A549 (cell line): ENCODE measurements at regions not wholly inside any gene's neighbourhood (a gene's known extent, or its start where the extent isn't known, plus 50 kb on each side); places are given as distances from the start of the nearest gene placed in this dataset.

Experiments used
- ATAC-seq, 2 experiments: fragments of 200-7000 bp in 1 of 2; fragments of >200 bp in 1 of 2; cut with Nextera tagmentation in 1 of 2; cut with Tn5 transposase in 1 of 2; 3 replicates each; pipeline versions ENCODE4 v1.8.0 to v1.9.1; 2018 to 2020; ENCODE audit warnings: mild to moderate bottlenecking in 1 of 2, moderate library complexity in 1 of 2
- CTCF ChIA-PET: fragments of 300-600 bp; sonication (Branson Sonifier 250); formaldehyde crosslinking; extraction: SDS; loops from one replicate; lab custom pipeline; 2021; ENCODE audit warnings: antibody characterized with exemption, inconsistent platforms; lab: Yijun Ruan, JAX
- POLR2A ChIA-PET: fragments of 350-600 bp; formaldehyde crosslinking; extraction: SDS; loops from one replicate; lab custom pipeline; 2021; ENCODE audit warnings: antibody characterized with exemption, inconsistent platforms; lab: Yijun Ruan, JAX
- DNase-seq, 2 experiments: peaks; one replicate each; pipeline versions ENCODE4 v3.0.0 to v3.0.0-alpha.2; 2011 to 2016; ENCODE audit warnings: low read depth in 1 of 2, low spot score in 1 of 2
- FAIRE-seq: peaks from 2 replicates; lab custom pipeline; 2011; peaks lifted over from hg19 to GRCh38; lab: Jason Lieb, UNC
- H3K27ac ChIP-seq, 2 experiments: fragments of >200 bp; sonication (Bioruptor Twin); formaldehyde crosslinking; 3 replicates each; pipeline ENCODE4 v1.5.1; 2016 to 2017
- H3K4me1 ChIP-seq: fragments of >200 bp; sonication (Bioruptor Twin); formaldehyde crosslinking; 3 replicates; pipeline ENCODE4 v1.6.1; 2016
- H3K4me2 ChIP-seq: fragments of >200 bp; sonication (Bioruptor Twin); formaldehyde crosslinking; 3 replicates; pipeline ENCODE4 v1.6.1; 2016
- H3K4me3 ChIP-seq: fragments of >200 bp; sonication (Bioruptor Twin); formaldehyde crosslinking; 3 replicates; pipeline ENCODE4 v1.5.1; 2016
- H3K9me3 ChIP-seq: fragments of >200 bp; sonication (Bioruptor Twin); formaldehyde crosslinking; 3 replicates; pipeline ENCODE4 v1.6.1; 2016
- CBX2 ChIP-seq: fragments of 200-600 bp; sonication (generic); IDR thresholded peaks from 2 replicates; pipeline ENCODE4 v1.6.1; 2016; ENCODE audit warnings: low read depth, mild to moderate bottlenecking, borderline replicate concordance
- EHF ChIP-seq: fragments of 250-450 bp; sonication (Bioruptor Pico); IDR thresholded peaks from 2 replicates; pipeline ENCODE4 v1.5.0; 2020; ENCODE audit warnings: mild to moderate bottlenecking
- EHMT2 ChIP-seq: fragments of 200-600 bp; sonication (generic); IDR thresholded peaks from 2 replicates; pipeline ENCODE4 v1.6.1; 2016; ENCODE audit warnings: antibody characterized with exemption, low read depth, mild to moderate bottlenecking, moderate library complexity
- ESRRA ChIP-seq: fragments of 150-350 bp; IDR thresholded peaks from 2 replicates; pipeline ENCODE4 v1.6.1; 2014; ENCODE audit warnings: mild to moderate bottlenecking, low read length, borderline replicate concordance
- FOSB ChIP-seq: fragments of 250-450 bp; sonication (Bioruptor Pico); IDR thresholded peaks from 2 replicates; pipeline ENCODE4 v1.5.0; 2020; ENCODE audit warnings: mild to moderate bottlenecking, moderate library complexity
- FOSL2 ChIP-seq, 2 experiments: fragments of 450-650 bp in 1 of 2; fragments of >200 bp in 1 of 2; sonication (Bioruptor Twin) in 1 of 2; formaldehyde crosslinking; IDR thresholded peaks; 2 replicates each; pipeline versions ENCODE4 v1.5.0 to v1.6.1; 2016 to 2020; ENCODE audit warnings: mild to moderate bottlenecking in 1 of 2, moderate library complexity in 1 of 2
- HDAC2 ChIP-seq: fragments of 200-600 bp; sonication (generic); IDR thresholded peaks from 2 replicates; pipeline ENCODE4 v1.6.1; 2016
- HOXA7 ChIP-seq: fragments of 250-450 bp; sonication (Bioruptor Pico); IDR thresholded peaks from 2 replicates; pipeline ENCODE4 v1.5.0; 2020; ENCODE audit warnings: mild to moderate bottlenecking, moderate library complexity
- HOXB5 ChIP-seq: fragments of 250-450 bp; sonication (Bioruptor Pico); IDR thresholded peaks from 2 replicates; pipeline ENCODE4 v1.5.0; 2020; ENCODE audit warnings: mild to moderate bottlenecking, moderate library complexity
- JUNB ChIP-seq: fragments of >200 bp; sonication (Bioruptor Twin); formaldehyde crosslinking; IDR thresholded peaks from 2 replicates; pipeline ENCODE4 v1.6.1; 2016
- MAFK ChIP-seq: fragments of 450-650 bp; IDR thresholded peaks from 2 replicates; pipeline ENCODE4 v1.6.1; 2014; ENCODE audit not compliant: partially characterized antibody
- PHF8 ChIP-seq: fragments of 200-600 bp; sonication (generic); IDR thresholded peaks from 2 replicates; pipeline ENCODE4 v1.6.1; 2016; ENCODE audit warnings: low read depth, mild to moderate bottlenecking, antibody characterized with exemption, moderate library complexity, borderline replicate concordance
- POLR2A ChIP-seq: IDR thresholded peaks from 2 replicates; pipeline ENCODE4 v1.6.1; 2012; ENCODE audit warnings: mild to moderate bottlenecking, low read length
- RAD21 ChIP-seq, 2 experiments: fragments of >200 bp in 1 of 2; sonication (Bioruptor Twin) in 1 of 2; formaldehyde crosslinking in 1 of 2; IDR thresholded peaks in 1 of 2; conservative IDR thresholded peaks in 1 of 2; 2 replicates in 1 of 2; 3 replicates in 1 of 2; pipeline ENCODE4 v1.6.1; 2012 to 2018; ENCODE audit warnings: inconsistent platforms in 1 of 2
- RCOR1 ChIP-seq: fragments of 150-350 bp; IDR thresholded peaks from 2 replicates; pipeline ENCODE4 v1.6.1; 2014; ENCODE audit warnings: antibody characterized with exemption, low read length, low read depth
- SMC3 ChIP-seq: fragments of >200 bp; sonication (Bioruptor Twin); formaldehyde crosslinking; IDR thresholded peaks from 3 replicates; pipeline ENCODE4 v1.6.1; 2018; ENCODE audit warnings: inconsistent platforms
- SREBF2 ChIP-seq: fragments of 450-650 bp; IDR thresholded peaks from 2 replicates; pipeline ENCODE4 v1.6.1; 2014; ENCODE audit warnings: mild to moderate bottlenecking, moderate library complexity
- TP53 ChIP-seq: fragments of 250-450 bp; sonication (Bioruptor Pico); IDR thresholded peaks from 2 replicates; pipeline ENCODE4 v1.5.0; 2021; ENCODE audit warnings: mild to moderate bottlenecking, moderate library complexity
- ZC3H11A ChIP-seq: fragments of 450-650 bp; IDR thresholded peaks from 2 replicates; pipeline ENCODE4 v1.6.1; 2014; ENCODE audit warnings: antibody characterized with exemption, mild to moderate bottlenecking
- ZNF302 ChIP-seq: fragments of 250-450 bp; sonication (Bioruptor Pico); IDR thresholded peaks from 2 replicates; pipeline ENCODE4 v1.9.0; 2021; ENCODE audit warnings: inconsistent platforms, mild to moderate bottlenecking, moderate library complexity
- WGBS: methylation state at CpG from one replicate; pipeline ENCODE4 v1.1.6; 2017; ENCODE audit errors: missing lambda C conversion rate; 5-methylcytosine and 5-hydroxymethylcytosine counted together
- TF ChIP-seq, protein P1 (sequence below): fragments of 150-350 bp; IDR thresholded peaks from 2 replicates; pipeline ENCODE4 v1.6.1; 2014; ENCODE audit warnings: low read depth, mild to moderate bottlenecking, low read length
- TF ChIP-seq, protein P2 (sequence below): fragments of 250-450 bp; sonication (Bioruptor Pico); IDR thresholded peaks from 2 replicates; pipeline ENCODE4 v1.5.0; 2020; ENCODE audit warnings: low read depth, mild to moderate bottlenecking, moderate library complexity
- TF ChIP-seq, protein P3 (sequence below): fragments of 450-650 bp; IDR thresholded peaks from 2 replicates; pipeline ENCODE4 v1.6.1; 2014; ENCODE audit warnings: antibody characterized with exemption
- TF ChIP-seq, protein P4 (sequence below): IDR thresholded peaks from 2 replicates; pipeline ENCODE4 v1.6.1; 2012
- TF ChIP-seq, protein P5 (sequence below): fragments of 200-600 bp; sonication (generic); IDR thresholded peaks from 2 replicates; pipeline ENCODE4 v1.6.1; 2016; ENCODE audit warnings: antibody characterized with exemption, mild to moderate bottlenecking, moderate library complexity
- TF ChIP-seq, protein P6 (sequence below): fragments of >200 bp; sonication (Bioruptor Twin); formaldehyde crosslinking; IDR thresholded peaks from 3 replicates; pipeline ENCODE4 v1.6.1; 2016

DNA sequence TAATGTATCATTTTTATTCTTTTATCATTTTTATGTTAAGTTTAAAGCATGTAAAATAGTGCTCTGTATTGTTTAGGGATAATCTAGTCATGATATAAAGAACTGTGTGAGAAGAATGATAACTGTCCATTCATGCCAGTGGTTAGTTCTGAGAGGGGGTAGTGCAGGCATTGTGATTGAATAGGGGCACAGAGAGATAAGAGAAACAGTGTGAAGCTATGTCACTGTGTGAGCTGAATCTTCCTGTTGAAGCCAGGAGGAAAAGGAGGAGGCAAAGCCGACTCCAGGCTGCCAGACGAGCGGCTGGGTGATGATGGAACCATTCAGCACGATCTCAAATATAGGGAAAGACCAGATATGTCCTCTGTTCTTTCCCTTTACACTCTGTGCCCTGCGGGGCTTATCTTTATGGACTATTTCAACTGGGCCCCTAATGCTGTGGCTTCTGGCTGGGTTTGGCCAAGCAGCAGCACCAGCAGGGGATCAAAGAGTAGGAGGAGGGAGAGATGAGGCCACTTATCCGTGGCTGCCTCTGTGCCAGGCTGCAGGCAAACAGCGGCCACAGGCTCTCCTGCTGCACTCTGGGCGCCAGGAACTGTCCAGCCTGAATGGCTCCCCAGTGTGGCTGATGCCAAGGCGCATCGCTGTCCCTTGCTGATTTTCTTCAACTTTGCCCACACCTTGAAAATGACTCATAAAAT lies 128.0 kb downstream of the SPP2 start:
- Histone ChIP-seq H3K4me1 (peaks cover 23% of the 10 kb centered on the region), H3K4me3 (no peak overlapping the region), H3K27ac (peak overlapping the region; percentile 53 to 81), H3K4me2 (peak overlapping the region; percentile 71), H3K9me3 (no peaks in the 10 kb centered on the region)
- POLR2A ChIA-PET, result interaction anchor here (0.6 kb wide), 1 partner anchor 16 kb away, joined by 3 read pairs; no protein-coding TSS in a partner anchor
- ATAC-seq (peak; percentile 97 to 98), DNase-seq (peak; percentile 46 to 77), FAIRE-seq (no peak)
- TF ChIP-seq PHF8 (no peak), EHMT2 (peak; percentile 35; the same call in 1 of the 2 replicates), EHF (no peak), FOSB (no peak), RAD21 (conservative IDR thresholded peaks at IDR 0.05 in 1 of 2, IDR thresholded peaks at IDR 0.05 in 1 of 2) (peak in 1 of 2 experiments; percentile 36; a peak in 2 of 5 replicates), HOXA7 (CRISPR knock-in tag) (no peak), FOSL2 (IDR thresholded peaks at IDR 0.05) (no peak), FOSL2 (CRISPR knock-in tag; IDR thresholded peaks at IDR 0.05) (peak; percentile 84; the same call in 1 of the 2 replicates), HOXB5 (0 out of 2 replicates have a peak, but pooled peaks have one; percentile 22), HDAC2 (no peak), RCOR1 (no peak), JUNB (no peak), SREBF2 (no peak), CBX2 (no peak), ZC3H11A (no peak), TP53 (no peak), ESRRA (no peak), POLR2A (no peak), MAFK (no peak), ZNF302 (CRISPR knock-in tag) (no peak), SMC3 (peak; percentile 48; the same call in 2 of the 3 replicates)
- TF ChIP-seq, protein P1, sequence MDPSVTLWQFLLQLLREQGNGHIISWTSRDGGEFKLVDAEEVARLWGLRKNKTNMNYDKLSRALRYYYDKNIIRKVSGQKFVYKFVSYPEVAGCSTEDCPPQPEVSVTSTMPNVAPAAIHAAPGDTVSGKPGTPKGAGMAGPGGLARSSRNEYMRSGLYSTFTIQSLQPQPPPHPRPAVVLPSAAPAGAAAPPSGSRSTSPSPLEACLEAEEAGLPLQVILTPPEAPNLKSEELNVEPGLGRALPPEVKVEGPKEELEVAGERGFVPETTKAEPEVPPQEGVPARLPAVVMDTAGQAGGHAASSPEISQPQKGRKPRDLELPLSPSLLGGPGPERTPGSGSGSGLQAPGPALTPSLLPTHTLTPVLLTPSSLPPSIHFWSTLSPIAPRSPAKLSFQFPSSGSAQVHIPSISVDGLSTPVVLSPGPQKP, result no peak
- TF ChIP-seq, protein P2, sequence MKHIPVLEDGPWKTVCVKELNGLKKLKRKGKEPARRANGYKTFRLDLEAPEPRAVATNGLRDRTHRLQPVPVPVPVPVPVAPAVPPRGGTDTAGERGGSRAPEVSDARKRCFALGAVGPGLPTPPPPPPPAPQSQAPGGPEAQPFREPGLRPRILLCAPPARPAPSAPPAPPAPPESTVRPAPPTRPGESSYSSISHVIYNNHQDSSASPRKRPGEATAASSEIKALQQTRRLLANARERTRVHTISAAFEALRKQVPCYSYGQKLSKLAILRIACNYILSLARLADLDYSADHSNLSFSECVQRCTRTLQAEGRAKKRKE (CRISPR knock-in tag), result no peak
- TF ChIP-seq, protein P3, sequence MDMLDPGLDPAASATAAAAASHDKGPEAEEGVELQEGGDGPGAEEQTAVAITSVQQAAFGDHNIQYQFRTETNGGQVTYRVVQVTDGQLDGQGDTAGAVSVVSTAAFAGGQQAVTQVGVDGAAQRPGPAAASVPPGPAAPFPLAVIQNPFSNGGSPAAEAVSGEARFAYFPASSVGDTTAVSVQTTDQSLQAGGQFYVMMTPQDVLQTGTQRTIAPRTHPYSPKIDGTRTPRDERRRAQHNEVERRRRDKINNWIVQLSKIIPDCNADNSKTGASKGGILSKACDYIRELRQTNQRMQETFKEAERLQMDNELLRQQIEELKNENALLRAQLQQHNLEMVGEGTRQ, result no peak
- TF ChIP-seq, protein P4, sequence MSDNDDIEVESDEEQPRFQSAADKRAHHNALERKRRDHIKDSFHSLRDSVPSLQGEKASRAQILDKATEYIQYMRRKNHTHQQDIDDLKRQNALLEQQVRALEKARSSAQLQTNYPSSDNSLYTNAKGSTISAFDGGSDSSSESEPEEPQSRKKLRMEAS, result peak; percentile 39; the same call in 1 of the 2 replicates
- TF ChIP-seq, protein P5, sequence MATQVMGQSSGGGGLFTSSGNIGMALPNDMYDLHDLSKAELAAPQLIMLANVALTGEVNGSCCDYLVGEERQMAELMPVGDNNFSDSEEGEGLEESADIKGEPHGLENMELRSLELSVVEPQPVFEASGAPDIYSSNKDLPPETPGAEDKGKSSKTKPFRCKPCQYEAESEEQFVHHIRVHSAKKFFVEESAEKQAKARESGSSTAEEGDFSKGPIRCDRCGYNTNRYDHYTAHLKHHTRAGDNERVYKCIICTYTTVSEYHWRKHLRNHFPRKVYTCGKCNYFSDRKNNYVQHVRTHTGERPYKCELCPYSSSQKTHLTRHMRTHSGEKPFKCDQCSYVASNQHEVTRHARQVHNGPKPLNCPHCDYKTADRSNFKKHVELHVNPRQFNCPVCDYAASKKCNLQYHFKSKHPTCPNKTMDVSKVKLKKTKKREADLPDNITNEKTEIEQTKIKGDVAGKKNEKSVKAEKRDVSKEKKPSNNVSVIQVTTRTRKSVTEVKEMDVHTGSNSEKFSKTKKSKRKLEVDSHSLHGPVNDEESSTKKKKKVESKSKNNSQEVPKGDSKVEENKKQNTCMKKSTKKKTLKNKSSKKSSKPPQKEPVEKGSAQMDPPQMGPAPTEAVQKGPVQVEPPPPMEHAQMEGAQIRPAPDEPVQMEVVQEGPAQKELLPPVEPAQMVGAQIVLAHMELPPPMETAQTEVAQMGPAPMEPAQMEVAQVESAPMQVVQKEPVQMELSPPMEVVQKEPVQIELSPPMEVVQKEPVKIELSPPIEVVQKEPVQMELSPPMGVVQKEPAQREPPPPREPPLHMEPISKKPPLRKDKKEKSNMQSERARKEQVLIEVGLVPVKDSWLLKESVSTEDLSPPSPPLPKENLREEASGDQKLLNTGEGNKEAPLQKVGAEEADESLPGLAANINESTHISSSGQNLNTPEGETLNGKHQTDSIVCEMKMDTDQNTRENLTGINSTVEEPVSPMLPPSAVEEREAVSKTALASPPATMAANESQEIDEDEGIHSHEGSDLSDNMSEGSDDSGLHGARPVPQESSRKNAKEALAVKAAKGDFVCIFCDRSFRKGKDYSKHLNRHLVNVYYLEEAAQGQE, result peak; percentile 92
- TF ChIP-seq, protein P6, sequence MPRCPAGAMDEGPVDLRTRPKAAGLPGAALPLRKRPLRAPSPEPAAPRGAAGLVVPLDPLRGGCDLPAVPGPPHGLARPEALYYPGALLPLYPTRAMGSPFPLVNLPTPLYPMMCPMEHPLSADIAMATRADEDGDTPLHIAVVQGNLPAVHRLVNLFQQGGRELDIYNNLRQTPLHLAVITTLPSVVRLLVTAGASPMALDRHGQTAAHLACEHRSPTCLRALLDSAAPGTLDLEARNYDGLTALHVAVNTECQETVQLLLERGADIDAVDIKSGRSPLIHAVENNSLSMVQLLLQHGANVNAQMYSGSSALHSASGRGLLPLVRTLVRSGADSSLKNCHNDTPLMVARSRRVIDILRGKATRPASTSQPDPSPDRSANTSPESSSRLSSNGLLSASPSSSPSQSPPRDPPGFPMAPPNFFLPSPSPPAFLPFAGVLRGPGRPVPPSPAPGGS, result no peak
- WGBS, result 26% methylated on average over 10 of the region's 10 CpGs
- CTCF ChIA-PET, result interaction anchor here (0.7 to 1.0 kb wide), 2 partner anchors 20 to 25 kb away, joined by 3 read pairs; no protein-coding TSS in a partner anchor
